HG03108 (cell line): ENCODE measurements at regions not wholly inside any gene's neighbourhood (a gene's known extent, or its start where the extent isn't known, plus 50 kb on each side); places are given as distances from the start of the nearest gene placed in this dataset.

ENCODE experiments used
- ATAC-seq: cut with Tn5 transposase; IDR thresholded peaks from one replicate; pipeline ENCODE4 v1.9.1; 2021; ENCODE audit warnings: moderate library complexity; ENCODE audit not compliant: unreplicated experiment

DNA sequence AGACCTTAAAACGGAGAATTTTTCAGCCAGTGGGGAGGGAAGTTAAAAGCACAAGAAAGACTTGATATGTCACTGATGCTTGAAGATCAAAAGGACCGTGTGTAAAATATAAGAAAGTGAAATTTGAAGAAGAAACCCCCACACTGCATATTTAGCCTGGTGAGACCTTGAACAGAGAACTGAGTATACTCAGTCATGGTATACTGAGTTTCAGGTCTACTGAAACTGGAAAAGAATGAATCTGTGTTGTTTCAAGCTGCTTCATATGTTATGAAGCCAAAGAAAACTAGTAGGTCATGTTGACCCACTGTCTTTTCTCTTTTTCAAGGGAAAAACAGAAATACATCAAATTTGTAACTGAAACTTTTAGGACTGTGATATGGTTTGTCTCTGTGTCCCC, 443.8 kb upstream of the GJE1 start:
- no peak for ATAC-seq

DNA sequence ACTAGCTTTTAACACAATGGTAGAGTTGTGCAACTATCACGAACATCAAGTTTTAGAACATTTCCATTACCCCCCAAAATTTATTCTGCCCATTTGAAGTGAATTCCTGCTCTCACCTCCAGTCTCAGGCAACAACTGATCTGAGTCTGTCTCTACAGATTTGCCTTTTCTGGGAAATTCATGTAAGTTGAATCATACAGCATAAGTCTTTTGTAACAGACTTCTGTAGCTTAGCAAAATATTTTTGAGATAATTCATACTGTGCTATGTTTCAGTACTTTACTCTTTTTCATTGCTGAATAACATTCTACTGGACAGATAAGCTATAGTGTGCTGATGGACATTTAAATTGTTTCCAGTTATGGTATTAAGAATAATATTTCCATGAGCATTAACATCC, 447.3 kb upstream of the GJE1 start:
- no peak for ATAC-seq

DNA sequence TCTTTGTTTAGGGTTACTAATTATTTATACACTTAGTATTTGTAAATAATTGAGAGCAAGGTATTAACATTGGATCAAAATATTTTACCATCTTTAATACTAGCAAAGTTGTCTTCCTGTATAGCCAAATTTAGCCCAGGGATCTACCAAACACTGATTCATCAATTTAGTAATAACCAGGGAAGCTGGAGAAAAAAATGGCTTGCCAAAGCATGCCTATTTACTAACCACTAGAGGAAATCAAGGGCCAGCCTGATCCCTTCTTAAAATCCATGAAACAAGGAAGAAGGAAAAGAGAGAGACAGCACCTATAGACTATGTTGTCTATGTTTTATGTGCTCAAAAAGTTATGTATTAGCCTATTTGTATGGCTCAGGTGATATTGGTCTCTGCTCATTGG, 450.3 kb upstream of the GJE1 start:
- ATAC-seq: no peak

DNA sequence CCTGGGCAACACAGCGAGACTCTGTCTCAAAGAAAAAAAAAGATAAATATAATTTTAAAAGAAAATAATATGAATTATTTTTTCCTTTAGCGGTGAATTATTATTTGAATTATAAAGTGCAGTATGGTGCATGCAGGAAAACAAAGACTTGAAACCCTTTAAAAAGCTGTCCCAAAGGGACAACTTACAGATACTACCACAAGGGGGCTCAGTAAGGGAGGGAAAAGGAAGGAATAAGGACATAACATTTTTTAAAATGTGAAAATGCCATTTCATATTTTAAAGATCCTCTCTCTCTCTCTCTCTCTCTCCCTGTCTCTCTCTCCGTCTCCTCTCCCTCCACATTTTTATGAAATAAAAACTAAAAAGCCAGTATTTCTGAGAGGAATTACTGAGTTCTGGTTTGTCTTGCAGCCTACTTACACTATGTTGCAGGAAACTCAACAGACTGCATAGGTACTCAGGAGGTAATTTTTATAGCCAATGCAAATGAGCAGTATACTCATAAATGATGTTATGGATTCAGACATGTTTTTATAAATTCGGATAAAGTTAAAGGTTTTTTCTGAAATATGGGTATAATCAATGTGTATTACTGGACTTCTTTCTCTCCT, 455.0 kb upstream of the GJE1 start:
- ATAC-seq: no peak

DNA sequence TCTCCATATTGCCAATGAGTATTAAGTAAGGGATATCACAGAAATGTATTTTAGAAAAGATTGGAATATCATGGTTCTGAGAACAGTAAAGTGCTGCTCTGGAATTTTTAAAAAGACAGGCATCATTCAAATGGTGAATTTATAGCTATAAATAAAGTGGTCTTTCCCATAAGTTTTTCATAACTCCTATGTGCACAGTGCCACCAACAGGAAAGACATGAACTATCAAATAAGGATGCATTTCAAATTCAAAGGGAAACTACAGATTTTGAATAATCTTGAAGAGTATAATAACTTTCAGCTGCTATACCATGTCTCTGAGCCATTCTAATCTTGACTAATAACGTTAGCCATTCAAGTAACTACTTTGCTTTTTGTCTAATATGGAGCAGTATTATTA, 456.8 kb upstream of the GJE1 start:
- no peak for ATAC-seq

DNA sequence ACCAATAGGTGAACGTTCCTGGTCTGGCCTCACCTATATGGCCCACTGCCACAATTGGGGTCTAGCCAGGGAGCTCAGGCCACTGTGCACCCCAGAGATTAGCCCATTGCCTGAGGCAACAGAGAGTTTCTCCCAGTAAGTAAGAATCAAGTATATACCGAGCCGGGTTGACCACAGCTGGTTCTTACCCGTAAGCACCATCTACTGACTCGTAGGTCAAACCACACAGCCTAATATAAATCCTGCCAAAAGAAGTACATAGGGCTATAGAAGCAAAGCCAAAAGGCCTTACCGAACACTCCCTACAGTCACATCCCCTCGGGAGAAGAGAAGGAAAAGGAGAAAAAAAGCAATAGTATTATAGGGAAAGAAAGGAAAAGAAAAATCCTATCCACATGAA, 463.6 kb upstream of the GJE1 start:
- ATAC-seq: no peak

DNA sequence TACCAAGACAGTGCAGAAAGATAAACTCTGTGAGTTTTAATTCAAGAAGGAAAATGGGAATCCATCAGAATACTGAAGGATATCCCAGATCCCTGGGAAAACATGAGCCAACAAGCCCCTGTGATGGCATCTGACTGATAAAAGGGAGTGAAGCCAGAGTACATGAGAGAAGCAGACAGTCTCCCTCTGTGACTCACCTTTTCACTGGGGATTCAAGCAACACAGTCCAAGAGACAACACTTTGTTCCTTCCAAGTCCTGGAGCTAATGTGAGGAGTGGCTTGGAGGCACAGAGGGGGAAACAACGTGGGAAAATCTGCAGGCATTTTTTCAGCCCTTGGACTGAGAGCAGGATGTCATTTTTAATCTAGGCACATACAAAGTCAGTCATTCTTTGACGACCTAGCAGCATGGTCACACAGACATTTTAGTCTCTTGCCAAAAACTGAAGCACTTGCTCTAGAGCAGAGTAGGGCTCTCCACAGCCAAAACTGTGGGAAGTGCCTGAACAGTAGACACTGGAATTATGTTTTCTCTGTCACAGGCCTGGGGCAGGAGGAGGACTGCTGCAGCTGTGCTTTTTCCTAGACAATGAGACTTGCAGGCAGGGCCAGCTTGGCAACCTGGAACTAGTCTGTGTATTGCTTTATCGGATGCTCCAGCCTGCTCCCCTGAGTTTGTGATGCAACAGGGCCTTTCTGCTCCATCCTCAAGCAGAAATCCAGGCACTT, 465.0 kb upstream of the GJE1 start:
- ATAC-seq: no peak

DNA sequence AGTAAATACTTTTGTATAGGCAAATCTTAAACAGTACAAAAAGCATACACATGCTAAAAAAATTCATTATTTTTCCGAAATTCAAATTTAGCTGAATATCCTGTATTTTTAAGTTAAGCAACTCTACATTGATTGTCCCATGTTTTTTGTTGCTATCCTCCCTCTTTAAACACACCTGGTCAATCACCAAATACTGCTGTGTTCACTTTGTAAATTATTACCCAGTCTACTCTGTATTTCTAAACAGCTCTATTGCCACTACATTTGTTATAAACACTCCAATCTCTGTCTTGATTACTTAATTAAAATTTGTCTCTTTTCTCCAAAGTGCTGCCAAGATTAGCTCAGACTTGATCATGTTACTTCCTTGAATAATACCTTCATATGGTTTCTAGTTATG, 466.5 kb upstream of the GJE1 start:
- no peak for ATAC-seq

DNA sequence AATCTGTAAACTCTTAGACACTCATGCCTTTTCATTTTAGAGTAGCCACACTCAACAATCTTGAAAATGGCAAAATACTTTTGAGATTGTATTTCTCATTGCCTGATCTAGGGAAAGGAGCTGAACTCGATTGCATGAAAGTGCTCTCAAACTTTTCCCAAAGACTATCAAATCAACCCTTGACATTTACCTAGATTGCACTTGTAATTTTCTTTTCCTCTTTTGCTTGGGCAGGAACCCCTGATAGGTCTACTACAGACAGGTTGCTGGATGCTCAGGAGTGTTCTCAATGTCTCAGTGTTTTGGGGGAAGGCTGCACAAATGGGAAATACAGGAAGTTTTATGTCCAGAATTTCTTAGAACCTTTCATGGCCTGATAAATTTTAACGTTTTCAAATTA, 468.0 kb upstream of the GJE1 start:
- no peak for ATAC-seq

DNA sequence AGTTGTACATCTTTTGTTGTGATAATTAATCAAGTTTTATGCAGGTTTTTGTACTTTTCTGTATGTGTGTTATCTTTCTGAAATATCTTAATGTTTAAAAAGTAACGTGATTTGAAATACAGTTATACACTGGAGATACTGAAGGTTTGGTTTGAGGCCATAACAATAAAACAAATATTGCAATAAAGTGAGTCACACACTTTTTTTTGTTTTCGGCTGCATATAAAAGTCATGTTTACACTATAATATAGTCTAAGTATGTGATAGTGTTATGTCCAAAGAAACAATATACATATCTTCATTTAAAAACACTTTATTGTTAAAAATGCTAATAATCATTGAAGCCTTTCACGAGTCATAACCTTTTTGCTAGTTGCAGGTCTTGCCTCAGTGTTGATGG, 473.1 kb upstream of the GJE1 start:
- ATAC-seq: no peak

DNA sequence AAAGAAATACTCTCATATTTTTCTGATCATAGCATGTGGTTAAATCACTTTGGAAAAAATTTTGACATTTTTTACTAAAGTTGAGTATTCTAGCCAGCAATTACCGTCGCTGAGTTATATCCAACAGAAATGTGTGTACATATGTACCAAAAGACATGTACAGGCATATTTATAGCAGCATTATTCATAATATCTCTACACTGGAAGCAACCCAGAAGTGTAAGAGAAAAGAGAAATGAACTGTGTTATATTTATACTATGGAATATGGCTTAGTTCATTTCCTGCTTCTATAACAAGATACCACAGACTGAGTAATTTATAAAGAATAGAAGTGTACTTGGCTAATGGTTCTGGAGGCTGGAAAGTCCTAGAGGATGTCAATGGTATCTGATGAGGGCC, 474.0 kb upstream of the GJE1 start:
- ATAC-seq: no peak

DNA sequence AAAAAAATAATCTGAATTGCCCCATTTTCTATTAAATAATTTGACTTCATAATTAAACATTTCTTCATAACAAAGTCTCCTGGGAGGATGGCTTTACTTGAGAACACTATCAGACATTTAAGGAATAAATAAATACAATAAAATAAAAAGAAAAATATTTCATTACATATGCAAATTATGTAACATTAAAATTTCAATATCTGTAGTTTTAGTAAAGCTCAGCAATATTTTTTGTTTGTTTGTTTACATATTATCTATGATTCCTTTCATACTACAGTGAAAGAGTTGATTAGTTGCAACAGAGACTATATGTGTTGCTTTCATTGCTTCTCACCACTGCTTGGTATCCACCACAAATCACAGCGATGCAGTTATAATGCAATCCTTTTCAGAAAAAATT, 474.9 kb upstream of the GJE1 start:
- ATAC-seq: no peak

DNA sequence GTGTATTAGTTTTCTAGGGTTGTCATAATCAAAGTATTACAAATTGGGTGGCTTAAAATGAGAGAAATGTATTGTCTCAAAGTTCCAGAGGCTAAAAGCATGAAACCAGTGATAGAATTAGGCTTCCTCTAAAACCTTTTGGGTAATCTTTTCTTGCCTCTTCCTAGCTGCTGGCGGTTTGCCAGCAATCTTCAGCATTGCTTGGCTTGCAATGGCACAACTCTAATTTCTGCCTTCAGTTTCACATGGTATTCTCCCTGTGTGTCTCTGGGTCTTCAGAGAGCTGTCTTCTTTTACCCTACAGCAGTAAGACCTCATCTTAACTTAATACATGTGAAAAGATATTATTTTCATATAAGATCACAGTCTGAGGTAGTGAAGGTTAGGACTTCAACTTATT, 479.1 kb upstream of the GJE1 start:
- ATAC-seq: no peak

DNA sequence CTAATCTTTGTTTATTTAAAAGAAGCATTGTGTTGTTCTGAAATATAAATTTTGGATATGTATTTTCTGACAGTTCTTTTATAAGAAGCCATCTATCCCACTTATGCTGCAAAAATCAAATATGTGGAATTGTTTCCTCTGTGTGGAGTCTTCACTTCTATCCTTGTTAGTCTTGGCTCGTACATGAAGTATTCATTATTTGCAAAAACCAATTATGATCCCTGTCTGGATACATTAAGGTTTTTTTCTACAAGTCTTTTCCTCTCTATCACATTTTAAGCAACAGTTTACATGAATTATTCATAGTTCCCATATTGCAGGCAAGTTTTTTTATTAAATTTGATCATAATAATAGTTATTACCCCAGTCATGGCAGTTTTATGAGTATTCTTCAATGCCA, 490.8 kb upstream of the GJE1 start:
- ATAC-seq: no peak

DNA sequence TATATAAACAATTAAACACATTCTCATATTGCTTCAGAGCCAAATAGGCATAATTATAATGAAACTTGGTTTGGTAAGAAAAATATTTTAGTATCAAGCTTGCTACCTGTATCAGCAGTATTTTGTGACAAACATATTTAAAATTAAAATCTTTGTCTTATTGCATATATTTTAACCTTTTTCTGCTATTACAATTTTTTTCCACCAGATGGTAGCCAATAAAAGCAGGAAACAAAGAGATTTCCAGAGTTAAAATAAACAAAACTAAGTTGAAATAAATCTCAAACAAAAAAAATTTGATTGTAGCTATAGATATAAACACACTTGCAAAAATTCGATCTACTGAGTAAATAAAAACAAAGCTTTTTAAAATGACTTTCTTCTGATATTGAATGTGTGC, 491.3 kb upstream of the GJE1 start:
- ATAC-seq: no peak

DNA sequence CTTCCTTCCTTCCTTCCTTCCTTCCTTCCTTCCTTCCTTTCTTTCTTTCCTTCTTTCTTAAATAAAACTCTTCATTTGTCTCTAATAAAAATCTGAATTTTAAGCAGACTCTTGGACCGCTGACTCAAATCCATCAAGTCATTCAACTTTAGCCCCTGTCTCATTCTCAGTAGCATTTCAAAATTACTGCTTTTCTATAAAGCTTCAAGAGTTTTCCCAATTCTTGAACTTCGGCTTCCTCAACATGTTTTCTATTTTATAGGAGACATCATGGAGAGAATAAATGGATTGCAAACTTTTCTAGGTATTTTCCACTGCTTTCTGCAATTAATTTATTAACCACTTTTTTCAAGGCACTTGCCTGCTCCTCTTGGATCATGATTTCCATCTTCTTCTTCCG, 497.1 kb upstream of the GJE1 start:
- ATAC-seq: no peak

DNA sequence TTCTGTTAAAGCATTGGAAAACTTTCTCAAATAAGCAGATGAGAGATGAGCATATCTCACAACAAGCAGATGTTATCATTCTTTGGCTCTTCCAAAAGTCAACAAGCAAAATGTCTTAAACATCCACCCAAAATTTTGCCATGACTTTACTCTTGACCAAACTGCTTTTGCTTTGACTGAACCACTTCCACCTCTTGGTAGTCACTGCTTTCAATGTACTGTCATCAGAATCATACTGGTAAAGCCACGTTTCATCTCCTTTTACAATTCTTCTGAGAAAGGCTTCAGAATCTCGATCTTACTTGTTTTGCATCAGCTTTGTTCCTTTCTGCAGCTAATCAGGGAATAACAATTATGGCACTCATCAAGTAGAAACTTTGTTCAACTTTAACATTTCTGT, 498.5 kb upstream of the GJE1 start:
- ATAC-seq: no peak

DNA sequence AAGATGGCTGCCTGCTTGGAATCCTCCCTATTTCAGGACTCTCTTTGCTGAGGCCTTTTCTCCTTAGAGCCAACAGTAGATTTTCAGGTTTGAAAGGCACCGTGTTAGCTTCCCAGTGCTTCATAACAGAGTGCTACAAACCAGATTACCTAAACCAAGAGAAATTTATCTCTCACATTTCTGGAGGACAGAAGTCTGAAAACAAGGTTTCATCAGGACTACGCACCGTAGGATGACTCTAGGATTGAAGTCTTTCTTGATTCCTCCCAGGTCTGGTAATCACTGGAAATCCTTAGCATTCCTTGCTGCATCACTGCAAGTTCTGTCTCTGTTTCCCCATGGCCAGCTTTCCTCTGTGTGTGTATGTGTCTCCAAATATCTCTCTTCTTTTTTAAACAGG, 508.4 kb upstream of the GJE1 start:
- ATAC-seq: no peak

DNA sequence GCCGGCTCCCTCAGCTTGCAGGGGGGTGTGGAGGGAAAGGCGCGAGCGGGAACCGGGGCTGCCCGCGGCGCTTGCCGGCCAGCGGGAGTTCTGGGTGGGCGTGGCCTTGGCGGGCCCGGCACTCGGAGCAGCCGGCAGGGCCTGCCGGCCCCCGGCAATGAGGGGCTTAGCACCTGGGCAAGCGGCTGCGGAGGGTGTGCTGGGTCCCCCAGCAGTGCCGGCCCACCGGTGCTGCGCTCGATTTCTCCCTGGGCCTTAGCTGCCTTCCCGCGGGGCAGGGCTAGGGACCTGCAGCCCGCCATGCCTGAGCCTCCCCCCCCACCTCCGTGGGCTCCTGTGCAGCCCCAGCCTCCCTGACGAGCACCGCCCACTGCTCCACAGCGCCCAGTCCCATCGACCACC, 514.5 kb upstream of the GJE1 start:
- no peak for ATAC-seq

DNA sequence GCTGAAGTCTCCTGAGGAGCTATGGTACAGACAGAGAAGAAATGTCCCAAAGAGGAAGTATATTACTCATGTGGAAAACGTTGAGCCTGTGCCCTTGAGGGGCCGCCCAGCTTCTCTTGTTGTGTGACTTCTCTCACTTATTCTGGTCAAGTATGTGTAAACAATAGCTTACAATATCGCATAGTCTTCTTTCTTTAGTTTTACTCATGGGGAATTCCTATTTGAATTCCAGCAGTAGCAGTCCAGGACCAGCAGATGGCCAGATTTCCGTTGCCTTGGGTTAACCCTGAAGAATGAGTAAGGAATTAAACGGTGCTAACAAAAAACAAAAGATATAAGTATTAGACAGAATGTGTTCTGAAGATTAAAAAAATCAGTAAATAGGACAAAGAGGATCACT, 522.0 kb upstream of the GJE1 start:
- ATAC-seq: no peak

DNA sequence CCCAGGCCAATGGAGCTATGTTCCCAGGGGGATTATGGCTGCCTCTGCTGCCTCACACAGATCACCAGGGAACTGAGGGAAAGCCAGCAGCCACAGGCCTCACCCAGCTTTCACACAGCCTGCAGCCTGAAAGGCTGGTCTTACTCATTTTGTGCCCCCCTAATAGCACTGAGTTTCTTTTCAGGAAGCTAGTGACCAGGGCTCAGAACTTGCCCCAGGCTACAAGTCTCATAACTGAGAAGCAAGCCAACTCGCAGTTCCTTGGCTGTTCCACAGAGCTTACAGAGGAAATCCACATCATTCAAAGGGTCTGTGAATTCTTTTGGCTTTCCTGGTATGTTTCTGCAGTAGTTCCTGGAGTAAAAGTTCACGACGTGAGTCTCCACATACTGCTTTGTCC, 524.8 kb upstream of the GJE1 start:
- ATAC-seq: no peak

DNA sequence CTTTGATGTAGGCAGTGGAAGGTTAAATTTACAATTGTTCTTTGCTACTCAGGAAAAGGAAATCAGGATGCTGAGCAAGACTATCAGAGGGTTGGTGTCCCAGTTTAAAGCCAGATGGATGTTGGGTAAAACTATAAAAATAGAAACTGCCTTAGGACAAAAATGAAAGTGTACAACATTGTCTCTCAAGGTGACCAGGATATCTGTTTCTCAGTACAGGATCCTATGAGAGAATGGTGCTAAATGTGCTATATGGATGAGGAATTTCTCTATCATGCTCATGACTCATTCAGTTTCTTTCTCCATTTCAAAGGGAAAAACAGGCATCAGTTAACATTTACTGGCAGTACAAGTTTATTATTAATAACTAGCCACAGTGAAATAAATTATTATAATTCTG, 534.2 kb upstream of the GJE1 start:
- ATAC-seq: no peak

DNA sequence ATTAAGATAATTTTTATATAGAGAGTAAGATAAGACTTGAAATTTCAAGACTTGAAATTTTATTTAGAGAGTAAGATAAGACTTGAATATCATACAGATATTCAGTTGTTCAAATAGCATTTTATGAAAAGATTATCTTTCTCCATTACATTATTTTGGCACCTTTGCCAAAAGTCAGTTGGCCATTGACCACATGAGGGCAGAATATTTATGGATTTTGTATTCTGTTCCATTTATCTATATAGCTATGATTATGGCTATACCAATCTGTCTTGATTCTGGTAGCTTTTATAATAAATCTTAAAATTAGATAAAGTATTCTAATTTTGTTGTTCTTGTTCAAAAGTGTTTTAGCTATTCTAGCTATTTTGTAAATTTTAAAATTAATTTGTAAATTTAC, 537.9 kb upstream of the GJE1 start:
- ATAC-seq: no peak
